HG03066 (cell line): ENCODE measurements at regions not wholly inside any gene's neighbourhood (a gene's known extent, or its start where the extent isn't known, plus 50 kb on each side); places are given as distances from the start of the nearest gene placed in this dataset.
"Not testable (repeated sequence)": the region's sequence is repeated elsewhere in the genome, so short reads cannot be mapped to it uniquely, and the experiment has no call there.

Source experiments
- ATAC-seq: cut with Tn5 transposase; IDR thresholded peaks from one replicate; pipeline ENCODE4 v1.9.1; 2021; ENCODE audit warnings: low read depth; ENCODE audit not compliant: unreplicated experiment

- ATAC-seq, result no peak
Measured at GRCh38 chr15:93347986-93348385, 259.0 kb upstream of the RGMA start.

- ATAC-seq, result no peak
Measured at GRCh38 chr15:93345981-93346380, 257.0 kb upstream of the RGMA start.

- not testable (repeated sequence) for ATAC-seq
Measured at GRCh38 chr15:93343402-93343801, 254.4 kb upstream of the RGMA start.

GRCh38 chr15:93341164-93341563, 252.2 kb upstream of the RGMA start:
- ATAC-seq, result no peak

GRCh38 chr15:93340406-93340805, 251.4 kb upstream of the RGMA start:
- ATAC-seq, result no peak

- ATAC-seq, result no peak
Measured at GRCh38 chr15:93333796-93334195, 244.8 kb upstream of the RGMA start.

- ATAC-seq, result not testable (repeated sequence)
Measured at GRCh38 chr15:93333126-93333525, 244.1 kb upstream of the RGMA start.

GRCh38 chr15:93332168-93332553, 243.2 kb upstream of the RGMA start:
- no peak for ATAC-seq

GRCh38 chr15:93331545-93332167, 242.6 kb upstream of the RGMA start:
- ATAC-seq, result no peak

GRCh38 chr15:93330912-93331544, 242.0 kb upstream of the RGMA start:
- ATAC-seq, result no peak

GRCh38 chr15:93327364-93327763, 238.4 kb upstream of the RGMA start:
- no peak for ATAC-seq

GRCh38 chr15:93324186-93324975, 235.4 kb upstream of the RGMA start:
- no peak for ATAC-seq

GRCh38 chr15:93321881-93322282, 232.9 kb upstream of the RGMA start:
- no peak for ATAC-seq

- no peak for ATAC-seq
Measured at GRCh38 chr15:93319121-93319814, 230.3 kb upstream of the RGMA start.

- ATAC-seq, result no peak
Measured at GRCh38 chr15:93317772-93318171, 228.8 kb upstream of the RGMA start.

- ATAC-seq, result no peak
Measured at GRCh38 chr15:93314245-93314644, 225.2 kb upstream of the RGMA start.

GRCh38 chr15:93312891-93313486, 224.0 kb upstream of the RGMA start:
- ATAC-seq, result no peak

GRCh38 chr15:93311620-93312019, 222.6 kb upstream of the RGMA start:
- no peak for ATAC-seq

- no peak for ATAC-seq
Measured at GRCh38 chr15:93308026-93308690, 219.1 kb upstream of the RGMA start.

GRCh38 chr15:93307513-93307912, 218.5 kb upstream of the RGMA start:
- ATAC-seq, result no peak
